Right atrium auricular region (tissue), 2 donors: ENCODE measurements at regions not wholly inside any gene's neighbourhood (a gene's known extent, or its start where the extent isn't known, plus 50 kb on each side); places are given as distances from the start of the nearest gene placed in this dataset.

ENCODE experiments used
- DNase-seq: peaks from one replicate; pipeline ENCODE4 v3.0.0-alpha.2; 2019; ENCODE audit warnings: low spot score
- H3K27ac ChIP-seq, 2 donors: fragments of 200-600 bp; sonication (generic); 1 replicate in 1 of 2; 2 replicates in 1 of 2; pipeline ENCODE4 v1.5.1; 2016 to 2019
- H3K27me3 ChIP-seq, 2 donors: fragments of 200-600 bp; sonication (generic); one replicate each; pipeline versions ENCODE4 v1.5.1 to v1.6.0; 2017 to 2019
- H3K36me3 ChIP-seq: fragments of 200-600 bp; sonication (generic); one replicate; pipeline ENCODE4 v1.5.1; 2016
- H3K4me1 ChIP-seq, 2 donors: fragments of 200-600 bp; sonication (generic); one replicate each; pipeline versions ENCODE4 v1.5.1 to v1.6.0; 2017 to 2019
- H3K4me3 ChIP-seq, 2 donors: fragments of 200-600 bp; sonication (generic); 1 replicate in 1 of 2; 2 replicates in 1 of 2; pipeline ENCODE4 v1.5.1; 2017 to 2019; ENCODE audit warnings: mild to moderate bottlenecking in 1 of 2, moderate library complexity in 1 of 2
- H3K9me3 ChIP-seq, 2 donors: fragments of 200-600 bp; sonication (generic); one replicate each; pipeline ENCODE4 v1.5.1; 2019
- CTCF ChIP-seq, 2 donors: fragments of 200-600 bp; sonication (generic); IDR thresholded peaks; one replicate each; pipeline ENCODE4 v1.5.1; 2019; ENCODE audit warnings: antibody characterized with exemption in 2 of 2

- no peak for DNase-seq
- no peaks in the 10 kb centered on the region for H3K36me3 ChIP-seq
- H3K27me3 ChIP-seq = no peaks in the 10 kb centered on the region
- no peaks in the 10 kb centered on the region for H3K9me3 ChIP-seq
- H3K4me1 ChIP-seq = no peaks in the 10 kb centered on the region
- no peak overlapping the region for H3K27ac ChIP-seq
- TF ChIP-seq CTCF (IDR thresholded peaks at IDR 0.05) = no peak
- H3K4me3 ChIP-seq = no peak overlapping the region
Measured at GRCh38 chr12:70185301-70185700, 57.9 kb upstream of the CNOT2 start.

- TF ChIP-seq CTCF (IDR thresholded peaks at IDR 0.05) = no peak
- Histone ChIP-seq H3K4me3 (no peak overlapping the region), H3K27ac (no peak overlapping the region), H3K9me3 (no peaks in the 10 kb centered on the region), H3K4me1 (no peaks in the 10 kb centered on the region), H3K27me3 (no peaks in the 10 kb centered on the region), H3K36me3 (no peaks in the 10 kb centered on the region)
- DNase-seq = no peak
Measured at GRCh38 chr12:70186436-70186835, 56.8 kb upstream of the CNOT2 start.

DNA sequence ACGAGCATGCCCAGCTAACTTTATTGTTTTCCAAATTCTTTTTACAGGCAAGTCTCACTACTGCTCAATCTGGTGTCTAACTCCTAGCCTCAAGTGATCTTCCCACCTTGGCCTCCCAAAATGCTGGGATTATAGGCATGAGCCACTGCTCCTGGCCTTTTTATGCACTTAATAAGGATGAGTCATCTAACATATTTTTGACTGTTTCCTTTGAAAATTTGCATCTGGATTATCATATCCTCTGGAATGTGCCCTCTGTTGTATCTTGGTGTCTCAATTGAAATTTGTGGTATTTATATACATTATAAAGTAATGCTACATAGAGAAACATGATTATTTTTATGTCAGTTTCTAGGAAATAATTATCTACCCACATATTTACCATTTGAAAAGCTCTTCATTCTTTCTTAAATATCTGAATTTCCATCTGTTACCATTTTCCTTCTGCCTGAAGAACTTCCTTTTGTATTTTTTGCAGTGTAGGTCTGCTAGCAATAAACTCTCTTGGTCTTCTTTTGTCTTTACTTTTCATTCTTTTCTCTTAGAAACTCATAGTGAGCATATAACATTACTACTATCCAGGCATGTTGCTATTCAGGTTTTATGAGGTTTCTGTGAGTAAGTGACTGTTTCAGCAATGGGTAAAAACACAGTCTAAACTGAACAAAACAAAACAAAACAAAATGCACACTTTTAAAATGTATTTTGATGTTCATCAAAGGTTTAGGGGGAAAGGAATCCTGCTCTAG, 52.8 kb upstream of the CNOT2 start:
- no peak overlapping the region for H3K4me3 ChIP-seq
- H3K27ac ChIP-seq = no peak overlapping the region
- no peak for DNase-seq
- no peaks in the 10 kb centered on the region for H3K9me3 ChIP-seq
- no peak for TF ChIP-seq CTCF (IDR thresholded peaks at IDR 0.05)
- no peaks in the 10 kb centered on the region for H3K27me3 ChIP-seq
- no peaks in the 10 kb centered on the region for H3K4me1 ChIP-seq
- H3K36me3 ChIP-seq = no peaks in the 10 kb centered on the region
